RPMI8226 (cell line): ENCODE measurements at regions not wholly inside any gene's neighbourhood (a gene's known extent, or its start where the extent isn't known, plus 50 kb on each side); places are given as distances from the start of the nearest gene placed in this dataset.

Experiments
- DNase-seq: peaks from one replicate; pipeline ENCODE4 v3.0.0-alpha.2; 2015

DNA sequence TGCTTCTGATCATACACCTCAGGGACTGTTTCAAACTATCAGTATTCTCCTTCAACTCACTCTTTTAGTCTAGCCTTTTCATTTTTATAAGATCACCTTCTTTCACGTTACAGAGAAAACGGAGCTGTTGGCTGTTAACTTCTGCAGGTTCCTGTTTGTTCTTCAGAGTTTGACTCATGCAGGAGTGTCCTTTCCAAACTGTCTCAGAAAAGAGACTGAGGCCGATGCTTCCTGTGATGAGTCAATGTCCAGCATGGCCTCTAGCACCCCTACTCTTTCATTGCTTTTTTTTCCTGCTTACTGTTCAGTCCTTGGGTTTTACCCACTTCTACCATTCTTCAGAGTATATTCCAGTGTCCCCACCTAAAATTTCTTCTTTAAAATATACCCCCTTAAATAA lies 240.8 kb upstream of the RGPD4 start:
- no peak for DNase-seq

GRCh38 chr2:107588181-107588580 lies 238.5 kb upstream of the RGPD4 start:
- DNase-seq: no peak

DNA sequence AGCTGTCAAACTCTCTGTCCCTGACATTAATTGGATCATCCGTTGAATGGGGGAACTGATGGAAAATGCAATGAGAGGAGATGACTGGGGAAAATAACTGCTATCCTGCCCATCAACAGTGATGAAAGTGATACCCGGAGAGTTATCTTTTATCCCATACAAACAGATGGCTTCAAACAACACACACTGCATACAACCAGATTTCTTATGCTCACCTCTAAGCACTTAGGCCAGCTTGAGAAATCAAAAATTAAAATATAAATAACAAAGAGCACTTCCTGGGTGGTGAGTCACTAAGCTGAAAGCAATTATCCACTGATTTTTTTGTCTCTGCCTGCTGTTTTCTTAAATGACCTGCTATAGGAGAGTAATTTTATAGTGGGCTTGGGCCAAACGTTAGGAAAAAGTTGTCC lies 237.6 kb upstream of the RGPD4 start:
- no peak for DNase-seq

- no peak for DNase-seq
Observed at GRCh38 chr2:107591561-107592279, 235.0 kb upstream of the RGPD4 start.

DNA sequence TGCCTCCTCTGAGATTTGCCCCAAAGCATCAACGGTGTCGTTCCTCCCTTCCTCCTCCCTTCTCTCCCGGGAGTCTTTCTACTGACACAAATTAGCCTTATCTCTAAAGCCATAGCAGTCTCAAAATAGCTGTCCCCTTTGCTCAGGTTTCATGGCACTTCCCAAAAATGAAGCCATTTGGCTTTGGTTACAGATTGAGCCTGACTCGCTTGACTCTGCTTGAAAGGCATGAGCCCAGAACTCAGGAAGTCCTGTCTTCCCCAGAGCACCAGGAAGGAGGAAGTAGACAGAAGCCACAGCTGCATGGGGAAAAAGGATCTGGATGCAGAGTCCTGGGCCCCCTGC lies 234.4 kb upstream of the RGPD4 start:
- no peak for DNase-seq

DNA sequence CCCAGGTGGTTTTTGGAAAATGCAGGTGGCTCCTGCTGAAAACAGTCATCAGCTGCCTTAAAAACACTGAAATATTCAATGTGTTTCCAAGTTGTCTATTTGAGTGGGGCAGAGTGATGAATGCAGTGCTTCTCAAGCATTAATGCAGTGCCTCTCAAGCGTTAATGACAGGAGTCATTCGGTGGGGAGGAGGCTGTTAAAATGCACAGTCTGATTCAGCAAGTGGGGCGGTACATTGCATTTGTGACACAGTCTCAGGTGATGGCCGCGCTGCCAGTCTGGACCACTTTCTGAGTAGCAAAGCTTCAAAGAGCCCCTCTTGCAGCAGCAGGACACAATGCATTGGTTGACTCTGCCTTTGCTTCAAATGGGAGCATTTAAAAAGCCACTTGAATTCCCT lies 231.4 kb upstream of the RGPD4 start:
- DNase-seq: no peak

GRCh38 chr2:107595749-107596148 lies 230.9 kb upstream of the RGPD4 start:
- no peak for DNase-seq

DNA sequence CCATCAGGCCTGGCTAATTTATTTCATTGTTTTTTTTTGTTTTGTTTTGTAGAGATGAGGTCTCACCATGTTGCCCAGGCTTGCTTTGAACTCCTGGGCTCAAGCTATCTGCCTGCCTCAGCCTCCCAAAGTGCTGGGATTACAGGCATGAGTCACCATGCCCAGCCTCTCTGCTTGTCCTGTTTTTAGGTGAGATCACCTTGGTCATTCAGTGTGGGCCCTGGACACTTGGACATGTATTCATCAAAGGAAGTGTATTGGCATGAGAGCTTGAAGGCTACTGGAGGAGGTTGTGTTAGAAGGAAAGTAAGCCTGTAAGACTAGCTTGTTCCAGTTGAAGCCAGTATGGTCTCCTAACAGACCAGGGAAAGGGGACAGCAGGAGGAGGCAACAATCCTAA lies 229.2 kb upstream of the RGPD4 start:
- DNase-seq: no peak

GRCh38 chr2:107602801-107603200 lies 223.9 kb upstream of the RGPD4 start:
- no peak for DNase-seq

GRCh38 chr2:107607054-107607453 lies 219.6 kb upstream of the RGPD4 start:
- DNase-seq: no peak

GRCh38 chr2:107607473-107607872 lies 219.2 kb upstream of the RGPD4 start:
- DNase-seq: no peak

DNA sequence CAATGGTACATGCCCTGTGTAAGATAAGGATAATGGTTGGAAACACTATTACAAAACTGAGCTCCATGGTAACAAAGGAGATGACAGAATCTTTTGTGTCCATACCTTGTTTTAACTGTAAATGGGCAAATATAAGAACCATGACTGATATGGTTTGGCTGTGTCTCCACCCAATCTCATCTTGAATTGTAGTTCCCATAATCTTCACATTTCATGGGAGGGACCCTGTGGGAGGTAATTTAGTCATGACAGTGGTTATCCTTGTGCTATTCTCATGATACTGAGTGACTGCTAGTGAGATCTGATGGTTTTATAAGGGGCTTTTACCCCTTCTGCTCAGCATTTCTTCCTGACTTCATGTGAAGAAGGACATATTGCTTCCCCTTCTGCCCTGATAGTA lies 211.7 kb upstream of the RGPD4 start:
- no peak for DNase-seq

DNA sequence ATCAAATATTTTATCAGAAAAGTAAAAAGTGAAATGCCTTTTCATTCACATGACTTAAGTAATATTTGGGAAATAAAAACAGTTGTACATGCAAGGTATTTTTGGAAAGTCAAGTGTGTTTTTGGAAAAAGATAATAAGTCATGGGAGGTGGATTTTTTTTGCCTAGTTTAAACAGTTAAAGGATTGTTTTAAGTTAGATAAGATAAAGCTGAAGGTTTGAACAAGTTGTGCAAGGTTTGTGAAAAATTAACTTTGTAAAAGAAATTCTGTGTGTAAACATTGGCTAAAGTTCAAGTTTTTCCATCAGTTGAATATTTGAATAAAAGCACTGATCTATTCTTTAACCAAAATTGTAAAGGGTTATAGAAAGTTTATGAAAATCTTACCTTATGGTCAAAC lies 207.9 kb upstream of the RGPD4 start:
- no peak for DNase-seq

GRCh38 chr2:107621186-107622165 lies 205.2 kb upstream of the RGPD4 start:
- no peak for DNase-seq

DNA sequence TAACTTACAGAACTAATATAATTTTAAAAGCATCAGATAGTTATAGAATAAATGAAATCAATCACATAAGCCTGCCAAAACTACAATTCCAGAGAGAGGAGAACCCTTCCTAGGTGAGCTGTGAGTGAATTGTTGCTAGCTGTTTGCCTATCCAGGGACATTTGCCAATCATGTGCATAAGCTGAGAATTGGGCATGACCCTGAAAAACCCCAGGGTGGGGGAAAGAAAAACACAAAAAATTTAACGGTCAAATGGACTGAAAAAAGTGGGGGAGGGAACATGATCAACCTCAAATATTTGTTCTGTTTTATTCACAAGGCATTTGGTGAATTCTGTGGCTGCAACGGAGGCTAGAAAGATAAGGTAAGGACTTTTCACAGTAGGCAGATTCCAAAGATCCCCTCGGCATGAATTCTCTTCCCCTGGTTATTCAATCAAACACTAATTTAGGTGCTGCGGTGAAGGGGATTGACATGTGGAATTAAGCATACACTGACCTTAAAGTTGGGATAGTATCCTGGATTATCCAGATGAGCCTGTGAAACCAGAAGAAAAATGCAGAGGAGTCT lies 203.9 kb upstream of the RGPD4 start:
- DNase-seq: no peak

DNA sequence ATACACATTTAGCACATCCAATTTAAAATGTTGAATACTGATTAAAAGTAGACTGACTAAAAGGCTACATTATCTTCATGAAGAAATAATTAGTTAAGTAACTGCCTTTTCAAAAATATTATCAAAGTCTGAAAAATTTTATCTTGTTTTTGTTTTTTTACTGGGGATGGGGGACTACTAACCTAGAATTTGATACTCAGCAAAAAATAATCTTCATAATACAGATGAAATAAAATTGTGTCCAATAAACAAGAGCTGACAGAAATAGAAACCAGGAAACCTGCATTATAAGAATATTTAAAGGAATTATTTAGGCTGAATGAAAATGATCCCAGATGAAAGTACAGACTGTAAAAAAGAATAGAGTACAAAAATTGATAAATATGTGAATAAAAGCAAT lies 200.7 kb upstream of the RGPD4 start:
- no peak for DNase-seq

DNA sequence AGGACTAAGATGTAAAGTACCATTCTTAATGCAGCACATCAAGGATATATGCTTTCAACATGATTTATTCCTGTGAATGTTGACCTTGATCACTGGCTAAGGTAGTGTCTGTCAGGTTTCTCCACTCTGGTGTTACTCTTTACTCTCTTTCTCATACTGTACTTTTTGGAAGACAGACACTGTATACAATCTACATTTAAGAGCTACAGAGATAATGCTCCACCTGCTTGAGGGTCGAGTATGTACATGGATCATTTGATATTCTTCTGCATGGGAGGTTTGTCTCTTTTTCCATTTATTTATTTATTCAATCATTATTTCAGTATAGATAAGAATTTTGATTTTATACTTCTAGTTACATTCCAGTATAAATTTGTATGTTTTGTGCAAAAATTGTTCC lies 199.5 kb upstream of the RGPD4 start:
- no peak for DNase-seq

GRCh38 chr2:107627926-107628325 lies 198.8 kb upstream of the RGPD4 start:
- no peak for DNase-seq

GRCh38 chr2:107633580-107634147 lies 193.0 kb upstream of the RGPD4 start:
- no peak for DNase-seq

GRCh38 chr2:107634172-107634571 lies 192.5 kb upstream of the RGPD4 start:
- no peak for DNase-seq

- DNase-seq: peak; percentile 4
Observed at GRCh38 chr2:107635883-107636282, 190.8 kb upstream of the RGPD4 start.

GRCh38 chr2:107645586-107645985 lies 181.1 kb upstream of the RGPD4 start:
- DNase-seq: no peak

DNA sequence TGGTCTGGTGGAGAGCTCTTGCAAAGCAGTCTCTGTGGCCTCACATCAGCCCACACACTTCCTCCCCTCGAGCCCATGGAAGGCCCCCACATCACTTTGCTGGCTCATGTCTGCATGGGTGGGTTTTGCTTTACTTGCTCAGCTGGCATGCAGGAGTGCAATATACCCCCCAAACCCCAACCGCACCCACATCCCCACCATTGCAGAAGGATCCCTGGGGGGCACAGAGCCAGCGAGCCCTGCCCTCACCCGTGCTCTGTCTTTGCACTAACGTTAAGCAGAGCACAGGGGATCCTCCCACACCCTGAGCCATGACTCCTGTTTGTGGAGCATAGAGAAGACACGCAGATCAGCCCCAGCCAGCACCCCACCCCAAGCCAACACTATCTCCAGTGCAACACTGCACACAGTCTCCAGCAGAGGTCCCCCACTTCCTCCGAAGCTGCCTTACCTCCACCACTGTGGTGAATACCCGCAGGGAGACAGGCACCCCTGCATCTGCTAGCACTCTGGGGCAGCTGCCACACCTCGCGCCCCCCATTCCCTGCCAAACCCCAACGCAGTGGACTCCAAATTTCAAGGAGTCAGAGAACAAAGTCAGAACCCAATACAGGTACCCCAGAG lies 177.8 kb upstream of the RGPD4 start:
- no peak for DNase-seq
